WTC11 (cell line): ENCODE measurements at regions not wholly inside any gene's neighbourhood (a gene's known extent, or its start where the extent isn't known, plus 50 kb on each side); places are given as distances from the start of the nearest gene placed in this dataset.

Source experiments
- ATAC-seq: fragments of 200-7000 bp; cut with Tn5 transposase; 2 replicates; pipeline ENCODE4 v1.10.0; 2021; ENCODE audit warnings: mild to moderate bottlenecking, moderate library complexity
- CTCF ChIA-PET: fragments of 300-600 bp; sonication (Branson Sonifier 250); formaldehyde crosslinking; loops from one replicate; lab custom pipeline; 2021; ENCODE audit warnings: antibody characterized with exemption; lab: Charles Lee
- POLR2A ChIA-PET: fragments of 350-600 bp; sonication (Branson Sonifier 250); formaldehyde crosslinking; loops from one replicate; lab custom pipeline; 2021; ENCODE audit warnings: antibody characterized with exemption; lab: Charles Lee
- DNase-seq: peaks from one replicate; pipeline ENCODE4 v3.0.0; 2021; ENCODE audit warnings: low spot score
- H3K27ac Mint-ChIP-seq: 2 replicates; pipeline ENCODE4 v1.8.0; 2021; ENCODE audit warnings: mixed read lengths
- H3K27me3 Mint-ChIP-seq: 2 replicates; pipeline ENCODE4 v1.8.0; 2021; ENCODE audit warnings: low read depth, mild to moderate bottlenecking, moderate library complexity, mixed read lengths
- H3K36me3 Mint-ChIP-seq: 2 replicates; pipeline ENCODE4 v1.8.0; 2021; ENCODE audit warnings: mixed read lengths
- H3K4me1 Mint-ChIP-seq: 2 replicates; pipeline ENCODE4 v1.8.0; 2022; ENCODE audit warnings: mixed read lengths
- H3K4me3 Mint-ChIP-seq: 2 replicates; pipeline ENCODE4 v1.8.0; 2021; ENCODE audit warnings: mild to moderate bottlenecking, moderate library complexity, mixed read lengths
- H3K9me3 Mint-ChIP-seq: 2 replicates; pipeline ENCODE4 v1.8.0; 2021; ENCODE audit warnings: mixed read lengths
- ELF4 ChIP-seq: sonication (generic); formaldehyde crosslinking; IDR thresholded peaks from 2 replicates; pipeline ENCODE4 v1.8.1; 2022; ENCODE audit warnings: low read depth, mild to moderate bottlenecking, moderate library complexity, missing genetic modification reagents
- FOXJ3 ChIP-seq: sonication (generic); formaldehyde crosslinking; IDR thresholded peaks from 2 replicates; pipeline ENCODE4 v1.9.0; 2021; ENCODE audit warnings: missing genetic modification reagents, mild to moderate bottlenecking, borderline replicate concordance
- FOXK1 ChIP-seq: sonication (generic); formaldehyde crosslinking; IDR thresholded peaks from 2 replicates; pipeline ENCODE4 v1.8.0; 2022; ENCODE audit warnings: mild to moderate bottlenecking, moderate library complexity, missing genetic modification reagents
- HMGA2 ChIP-seq: fragments of 250-450 bp; sonication (Bioruptor Pico); IDR thresholded peaks from 2 replicates; pipeline ENCODE4 v1.4.0; 2021; ENCODE audit warnings: mild to moderate bottlenecking, moderate library complexity
- JAZF1 ChIP-seq: fragments of 250-450 bp; sonication (Bioruptor Pico); IDR thresholded peaks from 2 replicates; pipeline ENCODE4 v1.9.0; 2021; ENCODE audit warnings: moderate library complexity, mild to moderate bottlenecking, inconsistent platforms
- JUN ChIP-seq: sonication (generic); formaldehyde crosslinking; IDR thresholded peaks from 2 replicates; pipeline ENCODE4 v1.8.0; 2023; ENCODE audit warnings: mild to moderate bottlenecking, missing genetic modification reagents
- MXD4 ChIP-seq: fragments of 250-450 bp; sonication (Bioruptor Pico); IDR thresholded peaks from 2 replicates; pipeline ENCODE4 v1.8.0; 2021; ENCODE audit warnings: mild to moderate bottlenecking, moderate library complexity, borderline replicate concordance
- PRRX2 ChIP-seq: fragments of 250-450 bp; sonication (Bioruptor Pico); IDR thresholded peaks from 2 replicates; pipeline ENCODE4 v1.8.0; 2021; ENCODE audit warnings: mild to moderate bottlenecking
- RORB ChIP-seq: fragments of 250-450 bp; sonication (Bioruptor Pico); IDR thresholded peaks from 2 replicates; pipeline ENCODE4 v1.9.0; 2021; ENCODE audit warnings: mild to moderate bottlenecking
- SMAD3 ChIP-seq: sonication (generic); formaldehyde crosslinking; IDR thresholded peaks from 2 replicates; pipeline ENCODE4 v1.8.0; 2022; ENCODE audit warnings: missing genetic modification reagents, mild to moderate bottlenecking, borderline replicate concordance
- SMAD4 ChIP-seq: sonication (generic); formaldehyde crosslinking; IDR thresholded peaks from 2 replicates; pipeline ENCODE4 v1.8.0; 2022; ENCODE audit warnings: mild to moderate bottlenecking, missing genetic modification reagents
- TCF7 ChIP-seq: sonication (generic); formaldehyde crosslinking; IDR thresholded peaks from 2 replicates; pipeline ENCODE4 v1.8.0; 2022; ENCODE audit warnings: mild to moderate bottlenecking, low read depth, missing genetic modification reagents, moderate library complexity
- ZBTB21 ChIP-seq: sonication (generic); formaldehyde crosslinking; IDR thresholded peaks from 2 replicates; pipeline ENCODE4 v1.8.1; 2023; ENCODE audit warnings: mild to moderate bottlenecking, missing genetic modification reagents, borderline replicate concordance
- ZNF232 ChIP-seq: sonication (generic); formaldehyde crosslinking; IDR thresholded peaks from 2 replicates; pipeline ENCODE4 v1.8.0; 2022; ENCODE audit warnings: mild to moderate bottlenecking, missing genetic modification reagents
- ZNF263 ChIP-seq: sonication (generic); formaldehyde crosslinking; IDR thresholded peaks from 2 replicates; pipeline ENCODE4 v1.8.1; 2022; ENCODE audit warnings: low read depth, mild to moderate bottlenecking, moderate library complexity, missing genetic modification reagents
- ZNF416 ChIP-seq: fragments of 250-450 bp; sonication (Bioruptor Pico); IDR thresholded peaks from 2 replicates; pipeline ENCODE4 v1.9.0; 2021; ENCODE audit warnings: mild to moderate bottlenecking, inconsistent platforms
- TF ChIP-seq, protein P1 (sequence below): sonication (generic); formaldehyde crosslinking; IDR thresholded peaks from 2 replicates; pipeline ENCODE4 v1.8.1; 2022; ENCODE audit warnings: low read depth, mild to moderate bottlenecking, moderate library complexity, missing genetic modification reagents, borderline replicate concordance
- TF ChIP-seq, protein P2 (sequence below): sonication (generic); formaldehyde crosslinking; IDR thresholded peaks from 2 replicates; pipeline ENCODE4 v1.8.0; 2023; ENCODE audit warnings: missing genetic modification reagents
- TF ChIP-seq, protein P3 (sequence below): sonication (generic); formaldehyde crosslinking; conservative IDR thresholded peaks from 2 replicates; pipeline ENCODE4 v1.8.1; 2023; ENCODE audit warnings: mild to moderate bottlenecking, low read depth, missing genetic modification reagents, moderate library complexity
- TF ChIP-seq, protein P4 (sequence below): sonication (generic); formaldehyde crosslinking; IDR thresholded peaks from 2 replicates; pipeline ENCODE4 v1.8.1; 2023; ENCODE audit warnings: mild to moderate bottlenecking, missing genetic modification reagents
- TF ChIP-seq, protein P5 (sequence below): sonication (generic); formaldehyde crosslinking; IDR thresholded peaks from 2 replicates; pipeline ENCODE4 v1.8.1; 2023; ENCODE audit warnings: mild to moderate bottlenecking, missing genetic modification reagents, moderate library complexity
- TF ChIP-seq, protein P6 (sequence below): sonication (generic); formaldehyde crosslinking; conservative IDR thresholded peaks from 2 replicates; pipeline ENCODE4 v1.8.1; 2022; ENCODE audit warnings: mild to moderate bottlenecking, missing genetic modification reagents

DNA sequence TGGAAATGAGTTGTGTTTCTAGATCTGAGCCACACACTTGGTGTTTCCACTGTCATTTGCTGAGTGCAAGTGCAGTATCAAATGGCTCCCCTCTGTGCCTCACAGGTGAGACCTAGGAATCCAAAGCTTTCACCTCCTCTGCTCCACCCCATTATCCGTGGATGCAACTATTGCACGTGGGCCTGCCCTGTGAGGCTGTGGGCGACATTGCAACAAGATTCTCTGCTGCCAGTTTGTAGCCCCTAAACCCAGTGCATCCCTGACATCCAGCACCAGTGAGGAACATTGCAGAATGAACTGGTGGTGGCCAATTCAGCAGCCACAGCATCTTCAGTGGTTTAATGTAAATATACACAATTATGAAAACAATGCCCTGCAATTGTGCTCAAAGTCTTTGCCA lies 115.0 kb upstream of the FOXA2 start:
- H3K9me3 Mint-ChIP-seq = peaks cover 14% of the 10 kb centered on the region

DNA sequence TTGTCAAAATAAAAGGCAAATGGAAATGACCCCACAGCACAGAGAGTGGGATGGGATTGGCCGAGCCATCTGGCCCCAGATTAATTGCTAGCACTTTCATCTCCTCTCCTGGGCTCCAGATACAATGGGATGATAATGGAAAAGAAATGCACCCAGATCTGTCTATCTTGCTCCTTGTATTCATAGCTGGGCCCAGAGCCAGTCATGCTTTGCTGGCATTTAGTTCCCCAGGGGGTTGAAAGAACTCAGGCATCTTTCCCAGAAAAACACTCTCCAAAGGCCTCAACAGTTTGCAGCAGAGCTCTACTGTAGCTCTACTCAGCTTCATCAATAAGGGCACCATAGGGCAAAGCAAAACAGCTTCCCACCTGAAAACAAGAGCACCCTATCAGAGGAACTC lies 116.0 kb upstream of the FOXA2 start:
- CTCF ChIA-PET = interaction anchor here (1.2 to 4.4 kb wide), 3 partner anchors 9 to 274 kb away, joined by 4 to 40 read pairs (median 6); no protein-coding TSS in a partner anchor
- POLR2A ChIA-PET = no interaction called here
- DNase-seq (no peak), ATAC-seq (no peak)
- Mint-ChIP-seq H3K4me1 (no peaks in the 10 kb centered on the region), H3K27me3 (peaks cover 3% of the 10 kb centered on the region; the same call in 1 of the 2 replicates), H3K9me3 (peaks cover 22% of the 10 kb centered on the region), H3K27ac (no peak overlapping the region), H3K4me3 (no peak overlapping the region), H3K36me3 (no peaks in the 10 kb centered on the region)
- no peak for TF ChIP-seq FOXJ3
- TF ChIP-seq, protein P1, sequence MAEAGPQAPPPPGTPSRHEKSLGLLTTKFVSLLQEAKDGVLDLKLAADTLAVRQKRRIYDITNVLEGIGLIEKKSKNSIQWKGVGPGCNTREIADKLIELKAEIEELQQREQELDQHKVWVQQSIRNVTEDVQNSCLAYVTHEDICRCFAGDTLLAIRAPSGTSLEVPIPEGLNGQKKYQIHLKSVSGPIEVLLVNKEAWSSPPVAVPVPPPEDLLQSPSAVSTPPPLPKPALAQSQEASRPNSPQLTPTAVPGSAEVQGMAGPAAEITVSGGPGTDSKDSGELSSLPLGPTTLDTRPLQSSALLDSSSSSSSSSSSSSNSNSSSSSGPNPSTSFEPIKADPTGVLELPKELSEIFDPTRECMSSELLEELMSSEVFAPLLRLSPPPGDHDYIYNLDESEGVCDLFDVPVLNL (CRISPR knock-in tag) = no peak
- TF ChIP-seq, protein P2, sequence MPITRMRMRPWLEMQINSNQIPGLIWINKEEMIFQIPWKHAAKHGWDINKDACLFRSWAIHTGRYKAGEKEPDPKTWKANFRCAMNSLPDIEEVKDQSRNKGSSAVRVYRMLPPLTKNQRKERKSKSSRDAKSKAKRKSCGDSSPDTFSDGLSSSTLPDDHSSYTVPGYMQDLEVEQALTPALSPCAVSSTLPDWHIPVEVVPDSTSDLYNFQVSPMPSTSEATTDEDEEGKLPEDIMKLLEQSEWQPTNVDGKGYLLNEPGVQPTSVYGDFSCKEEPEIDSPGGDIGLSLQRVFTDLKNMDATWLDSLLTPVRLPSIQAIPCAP = no peak
- TF ChIP-seq HMGA2 (CRISPR knock-in tag) = no peak
- TF ChIP-seq PRRX2 (CRISPR knock-in tag) = no peak
- no peak for TF ChIP-seq SMAD3 (CRISPR knock-in tag)
- TF ChIP-seq, protein P3, sequence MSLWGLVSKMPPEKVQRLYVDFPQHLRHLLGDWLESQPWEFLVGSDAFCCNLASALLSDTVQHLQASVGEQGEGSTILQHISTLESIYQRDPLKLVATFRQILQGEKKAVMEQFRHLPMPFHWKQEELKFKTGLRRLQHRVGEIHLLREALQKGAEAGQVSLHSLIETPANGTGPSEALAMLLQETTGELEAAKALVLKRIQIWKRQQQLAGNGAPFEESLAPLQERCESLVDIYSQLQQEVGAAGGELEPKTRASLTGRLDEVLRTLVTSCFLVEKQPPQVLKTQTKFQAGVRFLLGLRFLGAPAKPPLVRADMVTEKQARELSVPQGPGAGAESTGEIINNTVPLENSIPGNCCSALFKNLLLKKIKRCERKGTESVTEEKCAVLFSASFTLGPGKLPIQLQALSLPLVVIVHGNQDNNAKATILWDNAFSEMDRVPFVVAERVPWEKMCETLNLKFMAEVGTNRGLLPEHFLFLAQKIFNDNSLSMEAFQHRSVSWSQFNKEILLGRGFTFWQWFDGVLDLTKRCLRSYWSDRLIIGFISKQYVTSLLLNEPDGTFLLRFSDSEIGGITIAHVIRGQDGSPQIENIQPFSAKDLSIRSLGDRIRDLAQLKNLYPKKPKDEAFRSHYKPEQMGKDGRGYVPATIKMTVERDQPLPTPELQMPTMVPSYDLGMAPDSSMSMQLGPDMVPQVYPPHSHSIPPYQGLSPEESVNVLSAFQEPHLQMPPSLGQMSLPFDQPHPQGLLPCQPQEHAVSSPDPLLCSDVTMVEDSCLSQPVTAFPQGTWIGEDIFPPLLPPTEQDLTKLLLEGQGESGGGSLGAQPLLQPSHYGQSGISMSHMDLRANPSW (CRISPR knock-in tag) = no peak
- no peak for TF ChIP-seq SMAD4 (CRISPR knock-in tag)
- TF ChIP-seq MXD4 (CRISPR knock-in tag) = no peak
- TF ChIP-seq ZNF416 (CRISPR knock-in tag) = no peak

More for the DNA sequence above, 115.0 kb upstream of the FOXA2 start:
- DNase-seq (no peak), ATAC-seq (no peak)
- no peaks in the 10 kb centered on the region for H3K4me1 Mint-ChIP-seq
- no peak overlapping the region for H3K4me3 Mint-ChIP-seq
- H3K27ac Mint-ChIP-seq = no peak overlapping the region
- TF ChIP-seq, protein P1 (CRISPR knock-in tag) = no peak
- no peak for TF ChIP-seq JAZF1 (CRISPR knock-in tag)
- TF ChIP-seq RORB = no peak
- no peak for TF ChIP-seq ZBTB21 (CRISPR knock-in tag)
- TF ChIP-seq ELF4 = no peak
- H3K36me3 Mint-ChIP-seq = no peaks in the 10 kb centered on the region
- POLR2A ChIA-PET = no interaction called here
- CTCF ChIA-PET = interaction anchor here (1.9 to 4.4 kb wide), 2 partner anchors 8 to 275 kb away, joined by 6 to 40 read pairs; no protein-coding TSS in a partner anchor
- peaks cover 3% of the 10 kb centered on the region; the same call in 1 of the 2 replicates for H3K27me3 Mint-ChIP-seq

DNA sequence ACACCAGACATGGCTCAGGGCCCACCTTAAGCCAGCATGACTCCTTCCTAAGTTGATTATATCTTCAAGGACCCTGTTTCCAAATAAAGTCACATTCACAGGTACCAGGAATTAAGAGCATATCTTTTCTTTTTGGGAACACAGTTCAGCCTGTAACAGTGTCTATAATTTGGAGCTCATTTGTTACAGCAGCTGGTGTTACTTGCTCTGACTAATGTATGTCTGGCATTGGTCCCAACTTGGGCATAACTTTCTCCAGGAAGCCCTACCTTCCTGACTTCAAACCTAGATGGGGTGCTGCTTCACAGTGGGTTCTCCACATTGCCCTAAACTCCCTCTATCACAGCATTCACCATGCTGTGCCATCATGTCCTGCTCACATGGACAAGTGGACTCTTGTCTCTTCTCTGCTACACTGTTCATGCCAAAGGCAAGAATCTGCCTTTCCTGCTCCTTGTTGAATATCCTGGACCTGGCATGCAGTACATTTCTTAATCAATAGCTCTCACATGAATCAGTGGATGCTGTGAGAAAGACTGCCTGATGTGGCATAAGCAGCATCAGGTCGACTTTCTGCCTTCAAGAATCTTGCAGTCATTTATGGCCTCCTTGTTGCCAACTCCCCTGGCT lies 117.4 kb upstream of the FOXA2 start:
- Mint-ChIP-seq H3K27ac (no peak overlapping the region), H3K36me3 (no peaks in the 10 kb centered on the region), H3K4me3 (no peak overlapping the region), H3K27me3 (peaks cover 3% of the 10 kb centered on the region; the same call in 1 of the 2 replicates), H3K4me1 (no peaks in the 10 kb centered on the region), H3K9me3 (peaks cover 25% of the 10 kb centered on the region)
- ChIA-PET POLR2A (no interaction called here), CTCF (interaction anchor here (1.2 to 4.4 kb wide), 4 partner anchors 10 to 638 kb away, joined by 3 to 40 read pairs (median 4); no protein-coding TSS in a partner anchor)
- ATAC-seq (no peak), DNase-seq (no peak)
- TF ChIP-seq, protein P4, sequence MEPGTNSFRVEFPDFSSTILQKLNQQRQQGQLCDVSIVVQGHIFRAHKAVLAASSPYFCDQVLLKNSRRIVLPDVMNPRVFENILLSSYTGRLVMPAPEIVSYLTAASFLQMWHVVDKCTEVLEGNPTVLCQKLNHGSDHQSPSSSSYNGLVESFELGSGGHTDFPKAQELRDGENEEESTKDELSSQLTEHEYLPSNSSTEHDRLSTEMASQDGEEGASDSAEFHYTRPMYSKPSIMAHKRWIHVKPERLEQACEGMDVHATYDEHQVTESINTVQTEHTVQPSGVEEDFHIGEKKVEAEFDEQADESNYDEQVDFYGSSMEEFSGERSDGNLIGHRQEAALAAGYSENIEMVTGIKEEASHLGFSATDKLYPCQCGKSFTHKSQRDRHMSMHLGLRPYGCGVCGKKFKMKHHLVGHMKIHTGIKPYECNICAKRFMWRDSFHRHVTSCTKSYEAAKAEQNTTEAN (CRISPR knock-in tag) = no peak
- no peak for TF ChIP-seq PRRX2 (CRISPR knock-in tag)
- TF ChIP-seq, protein P5, sequence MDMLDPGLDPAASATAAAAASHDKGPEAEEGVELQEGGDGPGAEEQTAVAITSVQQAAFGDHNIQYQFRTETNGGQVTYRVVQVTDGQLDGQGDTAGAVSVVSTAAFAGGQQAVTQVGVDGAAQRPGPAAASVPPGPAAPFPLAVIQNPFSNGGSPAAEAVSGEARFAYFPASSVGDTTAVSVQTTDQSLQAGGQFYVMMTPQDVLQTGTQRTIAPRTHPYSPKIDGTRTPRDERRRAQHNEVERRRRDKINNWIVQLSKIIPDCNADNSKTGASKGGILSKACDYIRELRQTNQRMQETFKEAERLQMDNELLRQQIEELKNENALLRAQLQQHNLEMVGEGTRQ (CRISPR knock-in tag) = no peak
- no peak for TF ChIP-seq ZNF232 (CRISPR knock-in tag)
- TF ChIP-seq JUN (CRISPR knock-in tag) = no peak
- no peak for TF ChIP-seq TCF7
- TF ChIP-seq JAZF1 (CRISPR knock-in tag) = no peak
- TF ChIP-seq ZNF263 (CRISPR knock-in tag) = no peak
- TF ChIP-seq, protein P6, sequence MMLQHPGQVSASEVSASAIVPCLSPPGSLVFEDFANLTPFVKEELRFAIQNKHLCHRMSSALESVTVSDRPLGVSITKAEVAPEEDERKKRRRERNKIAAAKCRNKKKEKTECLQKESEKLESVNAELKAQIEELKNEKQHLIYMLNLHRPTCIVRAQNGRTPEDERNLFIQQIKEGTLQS (CRISPR knock-in tag) = no peak
- TF ChIP-seq FOXK1 (CRISPR knock-in tag) = no peak
- TF ChIP-seq ZBTB21 (CRISPR knock-in tag) = no peak
